ENCODE measurements at regions not wholly inside any gene's neighbourhood (a gene's known extent, or its start where the extent isn't known, plus 50 kb on each side); places are given as distances from the start of the nearest gene placed in this dataset.

DNA sequence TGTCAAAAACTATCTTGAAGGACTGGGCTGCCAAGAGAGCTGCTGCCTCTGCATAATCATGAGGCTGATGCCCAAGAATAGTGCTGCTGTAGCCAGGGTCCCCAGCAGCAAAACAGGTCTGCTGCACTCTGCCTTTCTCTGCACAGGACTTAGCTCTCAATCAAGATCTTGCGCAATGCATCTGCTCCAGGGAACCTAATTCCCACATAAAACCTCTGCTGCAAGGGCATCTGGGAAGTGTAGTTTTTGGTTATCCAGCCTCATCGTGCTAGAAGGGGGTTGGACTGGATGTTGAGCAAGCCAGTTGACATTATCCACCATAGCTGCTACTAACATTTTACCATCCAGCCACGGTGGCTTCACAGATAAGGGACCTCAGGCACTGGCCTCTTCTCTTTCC lies 192.7 kb downstream of the C11orf91 start:
- no peaks in the 10 kb centered on the region for H3K4me1 Mint-ChIP-seq (ENCODE audit: low read depth)
- H3K36me3 Mint-ChIP-seq (ENCODE audit: insufficient read depth), result no peaks in the 10 kb centered on the region
- ATAC-seq (no peak), DNase-seq (no peak)
- peaks cover 5% of the 10 kb centered on the region for H3K27me3 Mint-ChIP-seq (ENCODE audit: low read depth)
- H3K4me3 Mint-ChIP-seq, result no peak overlapping the region
- no peaks in the 10 kb centered on the region for H3K9me3 Mint-ChIP-seq

GRCh38 chr11:33507356-33507755 lies 193.3 kb downstream of the C11orf91 start:
- Mint-ChIP-seq H3K4me3 (no peak overlapping the region), H3K4me1 (ENCODE audit: low read depth) (no peaks in the 10 kb centered on the region), H3K36me3 (ENCODE audit: insufficient read depth) (no peaks in the 10 kb centered on the region), H3K27me3 (ENCODE audit: low read depth) (no peaks in the 10 kb centered on the region), H3K9me3 (no peaks in the 10 kb centered on the region)
- DNase-seq (no peak), ATAC-seq (no peak)

DNA sequence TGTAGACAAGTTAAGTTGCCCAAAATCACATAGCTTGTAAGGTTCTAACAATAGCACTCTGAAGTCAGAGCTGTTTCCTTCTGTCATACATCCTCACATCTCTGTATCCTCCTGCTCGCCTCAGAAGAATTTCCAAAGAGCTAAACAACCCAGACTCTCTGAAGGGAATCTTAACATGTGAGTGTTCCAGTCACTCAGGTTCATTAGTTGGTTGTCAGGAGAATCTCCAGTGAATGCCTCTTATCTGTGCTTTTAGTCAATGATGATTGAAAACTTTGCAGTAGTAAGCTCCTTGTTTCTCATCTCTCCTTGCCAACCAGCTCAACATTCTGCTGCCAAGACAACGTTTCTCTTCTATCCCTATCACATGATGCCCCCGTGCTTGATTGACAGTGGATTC lies 195.5 kb downstream of the C11orf91 start:
- H3K4me3 Mint-ChIP-seq, result no peak overlapping the region
- no peaks in the 10 kb centered on the region for H3K9me3 Mint-ChIP-seq
- H3K27me3 Mint-ChIP-seq (ENCODE audit: low read depth), result peaks cover 3% of the 10 kb centered on the region
- H3K36me3 Mint-ChIP-seq (ENCODE audit: insufficient read depth), result no peaks in the 10 kb centered on the region
- no peaks in the 10 kb centered on the region for H3K4me1 Mint-ChIP-seq (ENCODE audit: low read depth)
- DNase-seq (no peak), ATAC-seq (no peak)

GRCh38 chr11:33500861-33501479 lies 199.7 kb downstream of the C11orf91 start:
- ATAC-seq (no peak), DNase-seq (no peak)
- H3K4me3 Mint-ChIP-seq, result no peak overlapping the region
- H3K36me3 Mint-ChIP-seq (ENCODE audit: insufficient read depth), result no peaks in the 10 kb centered on the region
- H3K4me1 Mint-ChIP-seq (ENCODE audit: low read depth), result no peaks in the 10 kb centered on the region
- peaks cover 9% of the 10 kb centered on the region for H3K27me3 Mint-ChIP-seq (ENCODE audit: low read depth)
- no peaks in the 10 kb centered on the region for H3K9me3 Mint-ChIP-seq

DNA sequence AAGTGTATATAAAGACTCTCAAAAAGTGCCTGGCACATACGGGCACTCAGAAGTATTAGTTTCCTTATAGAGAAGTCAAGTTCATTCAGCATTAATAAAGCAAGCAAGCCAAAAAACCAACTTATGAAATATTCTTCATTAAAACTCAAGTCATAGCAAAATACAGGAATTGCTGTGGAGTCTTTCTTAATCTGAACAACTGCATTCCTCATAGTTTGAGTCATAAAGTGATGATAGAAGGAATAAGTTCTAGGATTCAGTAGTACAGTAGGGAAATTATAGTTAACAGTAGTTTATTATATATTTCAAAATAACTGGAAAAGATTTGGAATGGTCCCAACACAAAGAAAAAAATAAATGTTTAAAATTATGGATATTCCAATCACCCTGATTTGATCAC lies 200.3 kb downstream of the C11orf91 start:
- no peak overlapping the region for H3K4me3 Mint-ChIP-seq
- DNase-seq, result no peak
- no peak for ATAC-seq
- no peaks in the 10 kb centered on the region for H3K36me3 Mint-ChIP-seq (ENCODE audit: insufficient read depth)
- no peaks in the 10 kb centered on the region for H3K4me1 Mint-ChIP-seq (ENCODE audit: low read depth)
- H3K9me3 Mint-ChIP-seq, result no peaks in the 10 kb centered on the region
- peaks cover 9% of the 10 kb centered on the region for H3K27me3 Mint-ChIP-seq (ENCODE audit: low read depth)

- Mint-ChIP-seq H3K9me3 (no peaks in the 10 kb centered on the region), H3K4me1 (ENCODE audit: low read depth) (no peaks in the 10 kb centered on the region), H3K36me3 (ENCODE audit: insufficient read depth) (no peaks in the 10 kb centered on the region), H3K27me3 (ENCODE audit: low read depth) (peaks cover 21% of the 10 kb centered on the region), H3K4me3 (no peak overlapping the region)
- no peak for DNase-seq
- no peak for ATAC-seq
Observed at GRCh38 chr11:33492596-33492995, 208.0 kb downstream of the C11orf91 start.

GRCh38 chr11:33490842-33491370 lies 209.7 kb downstream of the C11orf91 start:
- ATAC-seq, result no peak
- no peaks in the 10 kb centered on the region for H3K9me3 Mint-ChIP-seq

GRCh38 chr11:33488971-33489370 lies 211.7 kb downstream of the C11orf91 start:
- Mint-ChIP-seq H3K9me3 (no peaks in the 10 kb centered on the region), H3K27me3 (ENCODE audit: low read depth) (peaks cover 20% of the 10 kb centered on the region), H3K4me3 (no peak overlapping the region), H3K36me3 (ENCODE audit: insufficient read depth) (no peaks in the 10 kb centered on the region), H3K4me1 (ENCODE audit: low read depth) (no peaks in the 10 kb centered on the region)
- DNase-seq, result no peak
- no peak for ATAC-seq

More at GRCh38 chr11:33490842-33491370, 209.7 kb downstream of the C11orf91 start:
- H3K4me1 Mint-ChIP-seq (ENCODE audit: low read depth), result no peaks in the 10 kb centered on the region
- H3K36me3 Mint-ChIP-seq (ENCODE audit: insufficient read depth), result no peaks in the 10 kb centered on the region
- no peak overlapping the region for H3K4me3 Mint-ChIP-seq
- peaks cover 19% of the 10 kb centered on the region for H3K27me3 Mint-ChIP-seq (ENCODE audit: low read depth)
- no peak for DNase-seq

DNA sequence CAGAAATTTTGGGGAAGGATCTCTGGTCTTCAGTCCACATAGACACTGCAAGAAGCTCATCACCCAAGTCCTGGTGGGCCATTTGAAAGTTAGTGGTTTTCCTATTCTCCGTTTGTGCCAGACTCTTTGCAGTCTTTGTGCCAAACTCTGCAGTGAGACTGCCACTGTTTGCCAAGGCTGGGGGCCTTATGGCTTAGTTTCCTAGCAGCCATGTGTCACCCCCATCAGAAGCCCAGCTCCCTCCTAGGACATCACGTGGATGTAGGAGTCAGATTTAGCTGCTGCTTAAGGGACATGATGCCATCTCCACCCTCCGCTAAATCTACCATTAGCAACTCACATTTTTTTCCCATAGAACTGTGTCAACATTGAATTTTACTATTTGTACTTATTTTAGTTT lies 220.0 kb downstream of the C11orf91 start:
- H3K4me1 Mint-ChIP-seq (ENCODE audit: low read depth), result no peaks in the 10 kb centered on the region
- H3K27me3 Mint-ChIP-seq (ENCODE audit: low read depth), result peaks cover 3% of the 10 kb centered on the region
- no peaks in the 10 kb centered on the region for H3K9me3 Mint-ChIP-seq
- ATAC-seq (no peak), DNase-seq (no peak)
- H3K4me3 Mint-ChIP-seq, result no peak overlapping the region
- no peaks in the 10 kb centered on the region for H3K36me3 Mint-ChIP-seq (ENCODE audit: insufficient read depth)

DNA sequence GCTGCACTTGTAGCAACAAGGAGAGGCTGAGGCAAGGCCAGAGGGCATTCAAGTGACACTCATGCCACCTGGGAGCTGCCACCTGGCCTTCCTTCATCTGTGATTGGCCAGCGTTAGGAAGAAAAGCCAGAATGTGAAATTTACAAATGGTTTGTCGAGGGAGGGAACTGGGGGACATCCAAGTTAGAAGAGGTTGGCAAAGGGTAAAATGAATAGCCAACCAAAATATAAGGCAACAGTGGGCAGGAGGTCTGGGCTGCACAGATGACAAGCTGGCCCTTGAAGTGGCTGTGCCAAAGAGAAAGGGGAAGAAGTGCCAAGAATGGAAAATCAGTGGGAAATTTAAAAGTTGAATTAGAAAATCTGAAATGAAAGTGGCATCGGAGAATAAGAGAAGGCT lies 221.4 kb downstream of the C11orf91 start:
- Mint-ChIP-seq H3K9me3 (no peaks in the 10 kb centered on the region), H3K27me3 (ENCODE audit: low read depth) (peaks cover 3% of the 10 kb centered on the region), H3K36me3 (ENCODE audit: insufficient read depth) (no peaks in the 10 kb centered on the region), H3K4me1 (ENCODE audit: low read depth) (no peaks in the 10 kb centered on the region), H3K4me3 (no peak overlapping the region)
- DNase-seq (no peak), ATAC-seq (no peak)

- Mint-ChIP-seq H3K9me3 (no peaks in the 10 kb centered on the region), H3K27me3 (ENCODE audit: low read depth) (peaks cover 6% of the 10 kb centered on the region), H3K4me1 (ENCODE audit: low read depth) (no peaks in the 10 kb centered on the region), H3K36me3 (ENCODE audit: insufficient read depth) (no peaks in the 10 kb centered on the region), H3K4me3 (no peak overlapping the region)
- no peak for ATAC-seq
- DNase-seq, result no peak
Observed at GRCh38 chr11:33478111-33478573, 221.0 kb downstream of the HIPK3 start.

DNA sequence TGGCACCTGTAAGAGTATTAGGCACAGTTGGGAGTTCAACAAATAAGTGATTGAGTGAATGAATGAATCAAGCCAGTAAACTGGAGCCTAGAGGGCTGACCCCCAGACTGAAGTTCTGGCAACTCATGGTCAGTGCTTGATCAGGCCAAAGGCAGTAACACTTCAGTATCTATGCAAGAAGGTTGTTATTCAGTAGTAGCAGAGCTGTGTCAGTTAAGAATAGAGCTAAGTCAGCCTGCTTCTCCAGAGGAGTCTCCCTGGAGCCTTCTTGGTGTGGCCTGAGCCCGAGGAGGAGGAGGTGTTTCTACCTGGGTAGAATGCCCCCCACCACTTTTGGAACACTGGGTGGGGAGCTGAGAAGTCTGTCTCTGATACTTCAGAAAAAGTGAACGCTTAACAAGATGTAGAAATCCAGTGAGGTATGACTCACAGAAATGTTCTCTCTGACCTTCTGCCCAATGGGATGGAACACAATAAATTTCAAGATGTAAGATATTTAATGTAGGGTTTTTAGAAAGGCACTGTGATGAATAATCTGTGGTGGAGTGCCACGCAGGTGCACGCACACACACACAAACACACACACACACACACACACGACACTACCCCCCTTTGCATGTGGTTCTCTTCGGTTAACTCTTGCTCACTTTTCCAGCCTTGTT lies 219.9 kb downstream of the HIPK3 start:
- no peaks in the 10 kb centered on the region for H3K36me3 Mint-ChIP-seq (ENCODE audit: insufficient read depth)
- H3K4me3 Mint-ChIP-seq, result no peak overlapping the region
- H3K9me3 Mint-ChIP-seq, result no peaks in the 10 kb centered on the region
- peaks cover 6% of the 10 kb centered on the region for H3K27me3 Mint-ChIP-seq (ENCODE audit: low read depth)
- ATAC-seq (no peak), DNase-seq (no peak)
- H3K4me1 Mint-ChIP-seq (ENCODE audit: low read depth), result no peaks in the 10 kb centered on the region

DNA sequence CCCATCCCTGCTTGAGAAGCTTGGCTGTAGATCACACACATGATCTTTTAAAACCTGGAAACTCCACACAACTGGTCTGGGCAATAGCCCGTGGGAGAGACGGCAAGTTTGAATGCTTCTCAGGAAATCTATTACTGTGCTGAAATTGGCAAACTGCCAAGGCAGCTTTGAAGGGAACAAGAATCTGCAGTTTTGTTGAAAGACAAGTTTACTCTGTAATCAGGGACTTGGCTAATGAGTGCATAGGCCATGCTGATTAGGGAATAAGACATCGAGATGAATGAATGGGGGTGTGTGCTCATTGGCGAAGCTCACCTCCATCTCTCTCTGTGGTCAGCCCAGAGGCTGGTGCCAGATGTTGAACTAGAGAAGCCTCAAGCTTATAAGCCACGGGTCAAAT lies 218.8 kb downstream of the HIPK3 start:
- H3K36me3 Mint-ChIP-seq (ENCODE audit: insufficient read depth), result no peaks in the 10 kb centered on the region
- H3K27me3 Mint-ChIP-seq (ENCODE audit: low read depth), result peaks cover 7% of the 10 kb centered on the region
- no peaks in the 10 kb centered on the region for H3K4me1 Mint-ChIP-seq (ENCODE audit: low read depth)
- ATAC-seq (no peak), DNase-seq (no peak)
- no peaks in the 10 kb centered on the region for H3K9me3 Mint-ChIP-seq
- no peak overlapping the region for H3K4me3 Mint-ChIP-seq

DNA sequence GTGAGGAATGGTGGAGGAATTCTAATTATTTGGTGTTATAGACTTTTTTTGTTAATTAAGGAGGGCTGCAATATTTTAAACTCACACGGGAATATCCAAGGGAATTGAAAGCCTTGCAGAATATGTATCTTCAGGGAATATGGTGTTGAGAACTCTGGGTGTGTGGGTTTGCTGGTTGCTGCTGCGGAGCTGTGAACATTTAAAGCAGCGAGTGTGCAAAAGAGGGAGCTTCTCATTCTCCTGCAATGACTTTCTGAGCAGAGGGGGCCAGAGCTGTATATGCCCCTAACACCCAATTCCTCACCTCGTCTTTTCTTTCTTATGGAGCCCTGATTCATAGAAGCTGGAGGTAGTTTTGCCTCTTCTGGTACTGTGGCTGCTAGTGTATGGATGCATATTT lies 217.7 kb downstream of the HIPK3 start:
- Mint-ChIP-seq H3K27me3 (ENCODE audit: low read depth) (peaks cover 10% of the 10 kb centered on the region), H3K4me1 (ENCODE audit: low read depth) (no peaks in the 10 kb centered on the region), H3K9me3 (no peaks in the 10 kb centered on the region), H3K36me3 (ENCODE audit: insufficient read depth) (no peaks in the 10 kb centered on the region), H3K4me3 (no peak overlapping the region)
- DNase-seq (no peak), ATAC-seq (no peak)

- no peaks in the 10 kb centered on the region for H3K9me3 Mint-ChIP-seq
- H3K27me3 Mint-ChIP-seq (ENCODE audit: low read depth), result peaks cover 8% of the 10 kb centered on the region
- DNase-seq, result no peak
- ATAC-seq, result no peak
- H3K4me1 Mint-ChIP-seq (ENCODE audit: low read depth), result no peaks in the 10 kb centered on the region
- no peak overlapping the region for H3K4me3 Mint-ChIP-seq
- H3K36me3 Mint-ChIP-seq (ENCODE audit: insufficient read depth), result no peaks in the 10 kb centered on the region
Observed at GRCh38 chr11:33471541-33471940, 214.4 kb downstream of the HIPK3 start.
